HepG2 (cell line): ENCODE measurements at regions not wholly inside any gene's neighbourhood (a gene's known extent, or its start where the extent isn't known, plus 50 kb on each side); places are given as distances from the start of the nearest gene placed in this dataset.

Experiments
- ATAC-seq: fragments of 200-7000 bp; cut with Tn5 transposase; 3 replicates; pipeline ENCODE4 v1.9.1; 2020; ENCODE audit warnings: mild to moderate bottlenecking, moderate library complexity
- BruUV-seq: library from RNA; stranded (reverse); fragments of 400-500 nt; replicated peaks from 2 replicates; lab custom pipeline; 2021; lab: Mats Ljungman, UMichigan
- CTCF ChIA-PET: fragments of 300-600 bp; formaldehyde crosslinking; extraction: SDS; loops from one replicate; lab custom pipeline; 2021; ENCODE audit warnings: low total read pairs, inconsistent platforms, low intra/inter-chr PET ratio; lab: Yijun Ruan, JAX
- POLR2A ChIA-PET: fragments of 350-600 bp; sonication (Branson Sonifier 250); formaldehyde crosslinking; loops from one replicate; lab custom pipeline; 2020; ENCODE audit warnings: antibody characterized with exemption, inconsistent platforms; lab: Yijun Ruan, JAX
- DNase-seq: peaks from one replicate; pipeline ENCODE4 v3.0.0-alpha.2; 2015; ENCODE audit warnings: low spot score
- FAIRE-seq: peaks from 3 replicates; lab custom pipeline; 2011; peaks lifted over from hg19 to GRCh38; lab: Jason Lieb, UNC
- H2AFZ ChIP-seq: one replicate; pipeline ENCODE4 v1.6.1; 2011; ENCODE audit warnings: low read length, inconsistent platforms
- H3K27ac ChIP-seq: fragments of 300-600 bp; 3 replicates; pipeline ENCODE4 v1.8.0; 2011; ENCODE audit warnings: mixed run types, mild to moderate bottlenecking, mixed read lengths, low read length, inconsistent platforms; ENCODE audit not compliant: insufficient read depth; ENCODE audit errors: extremely low read length
- H3K27me3 ChIP-seq, 2 experiments: fragments of 200-600 bp in 1 of 2; 2 replicates in 1 of 2; 3 replicates in 1 of 2; pipeline versions ENCODE4 v1.6.0 to v1.8.0; 2011; ENCODE audit warnings: low read length in 2 of 2, mild to moderate bottlenecking in 2 of 2, moderate library complexity in 2 of 2, inconsistent platforms in 1 of 2; ENCODE audit not compliant: insufficient read depth in 2 of 2, control insufficient read depth in 1 of 2
- H3K36me3 ChIP-seq, 2 experiments: fragments of 200-600 bp in 1 of 2; replicated peaks in 1 of 2; 2 replicates in 1 of 2; 3 replicates in 1 of 2; pipeline versions ENCODE4 v1.5.1 to v1.8.0; 2011; ENCODE audit warnings: low read length in 2 of 2, inconsistent platforms in 1 of 2; ENCODE audit not compliant: insufficient read depth in 2 of 2, control insufficient read depth in 1 of 2
- H3K4me1 ChIP-seq: 2 replicates; pipeline ENCODE4 v1.5.1; 2012; ENCODE audit warnings: low read length, inconsistent platforms; ENCODE audit not compliant: insufficient read depth
- H3K4me2 ChIP-seq: 2 replicates; pipeline ENCODE4 v1.6.0; 2011; ENCODE audit warnings: low read depth, low read length, inconsistent platforms
- H3K4me3 ChIP-seq, 3 experiments: fragments of 200-600 bp in 1 of 3; sonication (generic), shearing (Covaris generic) in 1 of 3; replicated peaks in 1 of 3; 2 replicates each; pipeline ENCODE4 v1.5.1; 2011 to 2016; ENCODE audit warnings: low read length in 3 of 3, inconsistent platforms in 2 of 3, low read depth in 2 of 3, mild to moderate bottlenecking in 2 of 3, control low read depth in 1 of 3, mixed read lengths in 1 of 3; ENCODE audit not compliant: insufficient read depth in 1 of 3
- H3K79me2 ChIP-seq: one replicate; pipeline ENCODE4 v1.6.1; 2011; ENCODE audit warnings: low read length, inconsistent platforms; ENCODE audit not compliant: insufficient read depth
- H3K9ac ChIP-seq: 2 replicates; pipeline ENCODE4 v1.6.0; 2011; ENCODE audit warnings: mild to moderate bottlenecking, low read depth, low read length, inconsistent platforms; ENCODE audit not compliant: insufficient read depth
- H3K9me3 ChIP-seq: 2 replicates; pipeline ENCODE4 v1.5.1; 2012; ENCODE audit warnings: mild to moderate bottlenecking, low read length
- H4K20me1 ChIP-seq: 2 replicates; pipeline ENCODE4 v1.6.0; 2011; ENCODE audit warnings: inconsistent platforms, mild to moderate bottlenecking, low read length, moderate library complexity; ENCODE audit not compliant: insufficient read depth
- ADNP ChIP-seq: sonication (generic); formaldehyde crosslinking; IDR thresholded peaks from 2 replicates; pipeline ENCODE4 v1.4.0; 2020; ENCODE audit warnings: missing genetic modification reagents
- CREB1 ChIP-seq, 2 experiments: fragments of 450-650 bp in 1 of 2; IDR thresholded peaks; 2 replicates each; pipeline ENCODE4 v1.6.1; 2016 to 2017; ENCODE audit warnings: control low read depth in 1 of 2, mild to moderate bottlenecking in 1 of 2, missing compliant biosample characterization in 1 of 2, missing genetic modification characterization in 1 of 2
- ETV6 ChIP-seq: sonication (generic); formaldehyde crosslinking; conservative IDR thresholded peaks from 2 replicates; pipeline ENCODE4 v1.4.0; 2020; ENCODE audit warnings: missing genetic modification reagents
- FOSL2 ChIP-seq: sonication (generic); formaldehyde crosslinking; IDR thresholded peaks from 2 replicates; pipeline ENCODE4 v1.4.0; 2020; ENCODE audit warnings: missing genetic modification reagents
- GATA4 ChIP-seq: sonication (generic); IDR thresholded peaks from 2 replicates; pipeline ENCODE4 v1.6.1; 2016; ENCODE audit warnings: antibody characterized with exemption, low read depth, borderline replicate concordance
- HDAC1 ChIP-seq: sonication (generic); formaldehyde crosslinking; IDR thresholded peaks from 2 replicates; pipeline ENCODE4 v1.5.1; 2020; ENCODE audit warnings: mild to moderate bottlenecking, missing genetic modification reagents
- KDM6A ChIP-seq: IDR thresholded peaks from 2 replicates; pipeline ENCODE4 v1.6.1; 2016; ENCODE audit warnings: low read depth
- POLR2AphosphoS2 ChIP-seq: IDR thresholded peaks from 2 replicates; pipeline ENCODE4 v1.6.1; 2011; ENCODE audit warnings: low read depth, low read length, improper control_type of control experiment
- SOX5 ChIP-seq: IDR thresholded peaks from 2 replicates; pipeline ENCODE4 v1.6.1; 2016; ENCODE audit warnings: borderline replicate concordance
- TCF12 ChIP-seq, 2 experiments: fragments of 450-650 bp in 1 of 2; sonication (generic) in 1 of 2; formaldehyde crosslinking in 1 of 2; IDR thresholded peaks; 2 replicates each; pipeline versions ENCODE4 v1.6.1 to v1.8.0; 2017 to 2022; ENCODE audit warnings: antibody characterized with exemption in 1 of 2, mild to moderate bottlenecking in 1 of 2, missing genetic modification reagents in 1 of 2, moderate library complexity in 1 of 2
- TOE1 ChIP-seq: sonication (generic); formaldehyde crosslinking; IDR thresholded peaks from 2 replicates; pipeline ENCODE4 v1.4.0; 2020; ENCODE audit warnings: mild to moderate bottlenecking, missing genetic modification reagents
- ZNF382 ChIP-seq: sonication (generic); formaldehyde crosslinking; IDR thresholded peaks from 2 replicates; pipeline ENCODE4 v1.5.0; 2020; ENCODE audit warnings: missing genetic modification reagents, mild to moderate bottlenecking, borderline replicate concordance
- ZNF496 ChIP-seq: sonication (generic); formaldehyde crosslinking; IDR thresholded peaks from 2 replicates; pipeline ENCODE4 v1.8.1; 2023; ENCODE audit warnings: mild to moderate bottlenecking, moderate library complexity, missing genetic modification reagents; ENCODE audit not compliant: insufficient replicate concordance
- ZNF777 ChIP-seq: sonication (generic); formaldehyde crosslinking; IDR thresholded peaks from 2 replicates; pipeline ENCODE4 v1.4.0; 2020; ENCODE audit warnings: missing genetic modification reagents
- ZNF790 ChIP-seq: sonication (generic); formaldehyde crosslinking; IDR thresholded peaks from 2 replicates; pipeline ENCODE4 v1.8.0; 2022; ENCODE audit warnings: missing genetic modification reagents, mild to moderate bottlenecking, borderline replicate concordance
- WGBS: methylation state at CpG from one replicate; pipeline ENCODE4 v1.1.6; 2017; ENCODE audit warnings: low lambda C conversion rate; 5-methylcytosine and 5-hydroxymethylcytosine counted together
- in situ Hi-C: cut with HindIII; loops from 2 replicates; pipeline ENCODE4 v1.10.0; 2017; ENCODE audit warnings: low pct_unique_long_range_greater_than_20kb; ENCODE audit not compliant: extremely low pct_ligation_motif_present
- intact Hi-C: fragments of 100-400 bp; cut with micrococcal nuclease; formaldehyde crosslinking; loops from one replicate; pipeline ENCODE4 v1.10.0; 2022; ENCODE audit not compliant: unreplicated experiment
- TF ChIP-seq, protein P1 (sequence below): sonication (generic); formaldehyde crosslinking; IDR thresholded peaks from 2 replicates; pipeline ENCODE4 v1.5.0; 2020; ENCODE audit warnings: missing genetic modification reagents
- TF ChIP-seq, protein P2 (sequence below): sonication (generic); formaldehyde crosslinking; IDR thresholded peaks from 2 replicates; pipeline ENCODE4 v1.4.0; 2020; ENCODE audit warnings: missing genetic modification reagents
- TF ChIP-seq, protein P3 (sequence below): sonication (generic); formaldehyde crosslinking; IDR thresholded peaks from 2 replicates; pipeline ENCODE4 v1.8.0; 2022; ENCODE audit warnings: mild to moderate bottlenecking, missing genetic modification reagents, moderate library complexity

DNA sequence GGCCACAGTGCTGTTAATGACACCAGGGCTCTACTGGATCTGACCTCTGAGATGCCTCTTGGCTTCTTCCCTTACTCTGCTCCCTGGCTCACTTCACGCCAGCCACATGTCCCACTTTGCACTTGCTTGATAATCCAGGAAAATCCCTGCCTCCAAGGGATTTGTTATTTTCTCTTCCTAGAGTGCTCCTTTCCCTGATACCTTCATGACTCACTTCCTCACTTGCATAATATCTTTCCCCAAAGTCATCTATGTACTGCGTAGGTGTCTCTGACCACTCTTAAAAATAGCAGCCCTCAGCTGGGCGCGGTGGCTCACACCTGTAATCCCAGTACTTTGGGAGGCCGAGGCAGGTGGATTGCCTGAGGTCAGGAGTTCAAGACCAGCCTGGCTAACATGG, 572.3 kb downstream of the PLCL1 start:
- Histone ChIP-seq H3K27ac (no peak overlapping the region), H3K9ac (no peak overlapping the region), H4K20me1 (no peaks in the 10 kb centered on the region), H3K4me3 (no peak overlapping the region), H3K4me2 (no peak overlapping the region), H3K27me3 (no peaks in the 10 kb centered on the region), H3K4me1 (no peaks in the 10 kb centered on the region), H3K9me3 (no peaks in the 10 kb centered on the region), H3K79me2 (no peaks in the 10 kb centered on the region), H2AFZ (no peak overlapping the region), H3K36me3 (no peaks in the 10 kb centered on the region)
- POLR2A ChIA-PET: no interaction called here
- BruUV-seq: no TSS peak
- CTCF ChIA-PET: no interaction called here
- 24% methylated on average over 5 of the region's 5 CpGs for WGBS
- in situ Hi-C loops (no loop called here), intact Hi-C loops (no loop called here)
- no peak for FAIRE-seq
- DNase-seq: no peak
- TF ChIP-seq CREB1 (IDR thresholded peaks at IDR 0.05) (peak; percentile 33; the same call in 1 of the 2 replicates), CREB1 (CRISPR knock-in tag; IDR thresholded peaks at IDR 0.05) (no peak), ZNF790 (CRISPR knock-in tag) (no peak), ZNF496 (no peak), FOSL2 (CRISPR knock-in tag) (peak; percentile 36; the same call in 1 of the 2 replicates)
- no peak; the same call in 2 of the 3 replicates for ATAC-seq

DNA sequence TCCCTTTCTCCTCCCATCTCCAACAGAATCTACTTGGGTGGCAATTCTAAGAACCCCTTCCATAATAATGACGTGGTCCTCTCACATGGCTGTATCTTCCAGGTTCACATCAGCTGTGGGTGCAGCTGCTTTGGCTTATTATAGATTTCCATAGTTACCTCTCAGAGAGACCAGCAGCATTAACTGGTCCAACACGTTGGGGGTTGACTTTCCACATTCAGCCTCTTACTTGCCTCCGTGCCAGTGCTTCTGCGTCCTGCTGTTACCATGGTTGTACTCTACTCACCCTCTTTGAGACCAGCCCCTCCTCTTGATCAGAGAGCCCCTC, 570.7 kb downstream of the PLCL1 start:
- POLR2A ChIA-PET: no interaction called here
- H3K9ac ChIP-seq: no peak overlapping the region
- no peak for ATAC-seq
- WGBS: 22% methylated on average over 4 of the region's 4 CpGs
- H3K4me2 ChIP-seq: no peak overlapping the region
- DNase-seq: no peak
- no peaks in the 10 kb centered on the region for H3K27me3 ChIP-seq
- H3K4me1 ChIP-seq: no peaks in the 10 kb centered on the region
- H3K36me3 ChIP-seq: no peaks in the 10 kb centered on the region
- no peak overlapping the region for H3K4me3 ChIP-seq
- no peaks in the 10 kb centered on the region for H4K20me1 ChIP-seq
- H3K9me3 ChIP-seq: no peaks in the 10 kb centered on the region
- CTCF ChIA-PET: interaction anchor here (1.7 kb wide), 1 partner anchor 1114 kb away, joined by 4 read pairs; no protein-coding TSS in a partner anchor
- H3K27ac ChIP-seq: no peak overlapping the region
- no peak overlapping the region for H2AFZ ChIP-seq
- intact Hi-C loops: no loop called here
- no TSS peak for BruUV-seq
- in situ Hi-C loops: no loop called here
- no peaks in the 10 kb centered on the region for H3K79me2 ChIP-seq
- FAIRE-seq: no peak
- TF ChIP-seq ZNF777 (CRISPR knock-in tag) (no peak), GATA4 (no peak), TOE1 (CRISPR knock-in tag) (no peak), ADNP (no peak), POLR2AphosphoS2 (no peak), KDM6A (no peak), HDAC1 (CRISPR knock-in tag) (no peak), TCF12 (IDR thresholded peaks at IDR 0.05) (no peak), TCF12 (CRISPR knock-in tag; IDR thresholded peaks at IDR 0.05) (no peak), ZNF382 (CRISPR knock-in tag) (no peak), SOX5 (CRISPR knock-in tag) (no peak), ETV6 (no peak)
- TF ChIP-seq, protein P1, sequence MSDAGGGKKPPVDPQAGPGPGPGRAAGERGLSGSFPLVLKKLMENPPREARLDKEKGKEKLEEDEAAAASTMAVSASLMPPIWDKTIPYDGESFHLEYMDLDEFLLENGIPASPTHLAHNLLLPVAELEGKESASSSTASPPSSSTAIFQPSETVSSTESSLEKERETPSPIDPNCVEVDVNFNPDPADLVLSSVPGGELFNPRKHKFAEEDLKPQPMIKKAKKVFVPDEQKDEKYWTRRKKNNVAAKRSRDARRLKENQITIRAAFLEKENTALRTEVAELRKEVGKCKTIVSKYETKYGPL (CRISPR knock-in tag): no peak
- TF ChIP-seq, protein P2, sequence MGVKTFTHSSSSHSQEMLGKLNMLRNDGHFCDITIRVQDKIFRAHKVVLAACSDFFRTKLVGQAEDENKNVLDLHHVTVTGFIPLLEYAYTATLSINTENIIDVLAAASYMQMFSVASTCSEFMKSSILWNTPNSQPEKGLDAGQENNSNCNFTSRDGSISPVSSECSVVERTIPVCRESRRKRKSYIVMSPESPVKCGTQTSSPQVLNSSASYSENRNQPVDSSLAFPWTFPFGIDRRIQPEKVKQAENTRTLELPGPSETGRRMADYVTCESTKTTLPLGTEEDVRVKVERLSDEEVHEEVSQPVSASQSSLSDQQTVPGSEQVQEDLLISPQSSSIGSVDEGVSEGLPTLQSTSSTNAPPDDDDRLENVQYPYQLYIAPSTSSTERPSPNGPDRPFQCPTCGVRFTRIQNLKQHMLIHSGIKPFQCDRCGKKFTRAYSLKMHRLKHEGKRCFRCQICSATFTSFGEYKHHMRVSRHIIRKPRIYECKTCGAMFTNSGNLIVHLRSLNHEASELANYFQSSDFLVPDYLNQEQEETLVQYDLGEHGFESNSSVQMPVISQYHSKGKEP: no peak
- TF ChIP-seq, protein P3, sequence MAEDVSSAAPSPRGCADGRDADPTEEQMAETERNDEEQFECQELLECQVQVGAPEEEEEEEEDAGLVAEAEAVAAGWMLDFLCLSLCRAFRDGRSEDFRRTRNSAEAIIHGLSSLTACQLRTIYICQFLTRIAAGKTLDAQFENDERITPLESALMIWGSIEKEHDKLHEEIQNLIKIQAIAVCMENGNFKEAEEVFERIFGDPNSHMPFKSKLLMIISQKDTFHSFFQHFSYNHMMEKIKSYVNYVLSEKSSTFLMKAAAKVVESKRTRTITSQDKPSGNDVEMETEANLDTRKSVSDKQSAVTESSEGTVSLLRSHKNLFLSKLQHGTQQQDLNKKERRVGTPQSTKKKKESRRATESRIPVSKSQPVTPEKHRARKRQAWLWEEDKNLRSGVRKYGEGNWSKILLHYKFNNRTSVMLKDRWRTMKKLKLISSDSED (CRISPR knock-in tag): no peak
